ENCODE measurements at regions not wholly inside any gene's neighbourhood (a gene's known extent, or its start where the extent isn't known, plus 50 kb on each side); places are given as distances from the start of the nearest gene placed in this dataset.

DNA sequence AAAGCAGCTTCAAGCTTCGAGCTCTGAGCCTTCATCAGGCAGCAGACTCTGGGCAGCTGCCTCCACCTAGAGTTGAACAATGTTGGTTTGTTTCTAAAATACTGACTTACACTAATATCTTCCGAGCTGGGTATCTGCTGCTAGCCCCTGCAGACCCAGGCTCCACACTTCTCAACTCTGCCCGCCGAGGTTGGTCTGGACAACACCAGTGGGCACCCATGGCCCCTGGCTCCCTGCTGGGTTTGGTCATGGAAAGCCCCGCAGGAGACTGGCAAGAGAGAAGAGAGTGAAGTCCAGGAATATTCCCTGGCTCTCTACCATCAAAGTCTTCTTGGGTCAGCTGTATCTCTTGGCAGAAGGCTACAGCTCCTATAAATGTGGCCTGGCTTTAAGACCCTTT is 214.2 kb upstream of the TMEM132C start:
- no peak for DNase-seq (ENCODE audit: low read depth in 2 of 2)

DNA sequence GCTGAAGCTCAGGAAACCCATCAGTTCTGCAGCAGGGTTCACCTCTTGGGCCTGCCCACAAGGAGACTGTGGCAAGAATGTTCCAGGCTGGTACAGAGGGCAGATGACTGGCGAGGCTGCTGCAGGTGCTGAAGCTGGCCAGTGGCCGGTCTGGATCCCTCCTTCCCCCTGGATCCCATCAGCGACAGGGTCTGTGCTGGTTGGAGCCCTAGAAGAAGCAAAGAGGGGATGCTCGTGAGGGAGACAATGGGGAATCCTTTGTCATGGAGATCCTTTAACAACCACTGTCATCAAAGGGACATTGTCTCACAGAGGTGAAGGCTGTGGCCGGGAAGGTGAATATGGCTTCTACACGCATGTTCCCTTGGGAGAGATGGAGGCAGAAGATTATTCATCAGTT is 211.4 kb upstream of the TMEM132C start:
- no peak for DNase-seq (ENCODE audit: low read depth in 2 of 2)

DNA sequence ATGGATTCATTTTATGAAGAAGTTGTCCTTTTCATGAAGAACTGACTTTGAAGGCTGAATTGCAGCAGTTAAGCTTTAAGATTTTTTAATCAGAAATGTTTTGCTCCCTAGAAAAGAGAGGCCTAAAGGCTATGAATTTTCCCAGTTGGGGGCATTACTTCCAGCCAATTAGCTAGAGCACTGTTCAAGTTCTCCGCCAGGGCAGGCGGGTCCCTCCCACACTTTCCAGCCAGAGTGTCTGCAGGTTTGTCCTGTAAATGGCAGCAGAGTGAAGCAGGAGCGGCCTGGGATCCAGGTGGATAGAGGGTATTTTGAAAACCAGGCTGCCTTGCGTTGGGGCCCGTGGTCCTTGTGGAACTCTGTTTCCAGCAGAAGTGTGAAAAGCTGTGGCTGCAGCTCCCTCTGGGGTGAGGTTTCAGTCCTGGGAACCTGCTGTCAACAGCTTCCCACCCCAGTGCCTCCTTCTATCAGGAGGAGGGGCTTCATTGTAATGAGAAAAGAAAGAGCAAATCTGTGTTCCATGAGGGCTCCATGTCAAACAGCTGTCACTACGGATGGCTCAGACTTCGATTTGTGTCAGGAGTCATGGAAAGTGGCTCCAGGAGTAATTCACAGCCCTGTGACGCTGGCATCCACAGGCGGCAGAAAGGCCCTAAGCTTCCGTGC is 210.7 kb upstream of the TMEM132C start:
- DNase-seq (ENCODE audit: low read depth in 2 of 2) = no peak

DNA sequence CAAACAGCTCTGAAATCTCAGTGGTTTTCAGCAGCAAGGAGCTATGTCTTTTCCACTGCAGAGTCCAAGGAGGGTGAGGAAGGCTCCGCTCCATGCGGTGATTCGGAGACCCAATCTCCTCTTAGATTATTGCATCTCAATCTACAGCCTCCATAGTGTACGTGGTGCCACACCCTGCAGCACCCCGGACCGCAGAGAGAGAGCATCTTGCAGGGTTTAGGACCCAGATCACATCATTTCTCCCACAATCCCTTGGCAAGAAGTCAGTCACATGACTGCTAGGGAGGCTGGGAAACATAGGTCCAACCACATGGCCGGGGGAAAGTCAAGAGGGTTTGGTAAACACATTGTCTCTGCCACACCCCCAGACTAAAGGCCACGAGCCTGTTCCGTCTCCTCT is 209.4 kb upstream of the TMEM132C start:
- no peak for DNase-seq (ENCODE audit: low read depth in 2 of 2)

DNA sequence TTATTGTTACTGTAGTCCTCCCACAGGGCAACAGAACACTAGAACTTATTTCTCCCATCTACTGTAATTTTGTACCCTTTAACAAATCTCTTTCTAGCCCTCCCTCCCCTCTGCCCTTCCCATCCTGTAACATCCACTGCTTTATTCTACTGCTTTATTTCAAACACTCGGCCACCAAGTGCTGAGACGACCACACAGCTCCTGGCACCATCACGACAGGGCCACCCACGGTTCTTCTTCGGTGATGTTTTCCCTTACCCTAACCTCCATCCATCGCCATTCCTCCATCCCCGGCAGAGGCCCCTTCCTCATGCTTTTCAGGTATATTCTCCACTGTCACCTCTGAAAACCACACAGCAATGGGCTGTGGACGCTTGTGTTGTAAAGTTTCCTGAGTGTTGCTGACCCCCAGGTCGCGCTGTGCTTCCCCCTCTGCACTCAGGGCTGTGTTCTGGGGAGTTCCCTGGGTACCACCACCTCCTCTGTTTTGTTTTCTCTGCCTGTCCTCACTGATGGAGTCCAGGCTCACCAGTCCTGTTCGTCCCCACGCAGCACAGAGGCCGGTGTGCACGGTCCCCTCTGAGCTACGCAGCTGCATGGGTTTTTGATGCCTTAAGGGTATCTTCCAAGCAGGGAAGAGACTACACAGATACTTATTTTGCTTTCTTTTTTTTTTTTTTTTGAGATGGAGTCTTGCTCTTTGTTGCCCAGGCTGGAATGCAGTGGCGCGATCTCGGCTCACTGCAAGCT is 207.2 kb upstream of the TMEM132C start:
- no peak for DNase-seq (ENCODE audit: low read depth in 2 of 2)

DNA sequence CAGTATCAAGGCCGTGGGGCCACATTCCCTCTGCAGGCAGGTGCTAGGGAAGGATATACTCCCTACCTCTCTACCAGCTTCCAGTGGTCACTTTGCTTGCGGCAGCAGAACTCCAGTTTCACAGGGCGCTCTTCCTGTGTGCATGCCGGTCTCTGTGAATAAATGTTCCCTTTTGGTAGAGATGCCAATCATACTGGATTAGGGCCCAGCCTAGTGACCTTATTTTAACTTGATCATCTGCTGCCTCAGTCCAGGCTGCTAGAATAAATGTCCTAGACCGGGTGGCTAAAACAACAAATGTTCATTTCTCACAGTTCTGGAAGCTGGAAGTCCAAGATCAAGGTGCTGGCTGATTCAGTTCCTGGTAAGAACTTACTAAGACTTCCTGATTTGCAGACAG is 198.8 kb upstream of the TMEM132C start:
- DNase-seq (ENCODE audit: low read depth in 2 of 2) = no peak

DNA sequence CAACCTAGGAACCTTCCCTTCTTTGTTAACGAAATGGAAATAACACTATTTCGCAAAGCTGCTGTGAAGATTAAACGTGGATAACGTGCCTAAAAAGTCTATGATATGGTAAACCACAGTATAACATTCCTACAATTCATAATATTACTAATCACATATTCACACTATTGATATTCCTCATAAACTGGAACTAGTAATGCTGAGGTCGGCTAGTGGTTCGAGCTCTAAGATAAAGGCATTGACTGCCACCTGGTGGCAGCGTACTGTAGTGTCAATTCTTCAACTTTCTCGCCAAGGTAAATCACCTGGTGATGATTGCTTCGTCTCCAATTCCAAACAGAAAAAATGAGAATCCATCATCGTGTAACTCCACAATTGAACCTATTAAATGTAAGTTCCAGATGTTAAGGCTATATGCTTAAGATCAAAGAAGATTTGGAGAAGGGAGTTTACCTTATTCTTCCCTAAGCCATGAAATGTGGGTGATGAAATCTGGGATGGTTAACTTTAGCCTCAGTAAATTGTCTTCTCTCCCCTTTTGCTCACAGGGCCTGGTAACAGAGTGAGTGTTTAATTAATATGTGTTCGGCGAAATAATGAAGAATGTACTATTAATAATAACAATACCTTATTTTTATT is 197.5 kb upstream of the TMEM132C start:
- peak in 1 of 2 donors; percentile 14 for DNase-seq (ENCODE audit: low read depth in 2 of 2)

DNA sequence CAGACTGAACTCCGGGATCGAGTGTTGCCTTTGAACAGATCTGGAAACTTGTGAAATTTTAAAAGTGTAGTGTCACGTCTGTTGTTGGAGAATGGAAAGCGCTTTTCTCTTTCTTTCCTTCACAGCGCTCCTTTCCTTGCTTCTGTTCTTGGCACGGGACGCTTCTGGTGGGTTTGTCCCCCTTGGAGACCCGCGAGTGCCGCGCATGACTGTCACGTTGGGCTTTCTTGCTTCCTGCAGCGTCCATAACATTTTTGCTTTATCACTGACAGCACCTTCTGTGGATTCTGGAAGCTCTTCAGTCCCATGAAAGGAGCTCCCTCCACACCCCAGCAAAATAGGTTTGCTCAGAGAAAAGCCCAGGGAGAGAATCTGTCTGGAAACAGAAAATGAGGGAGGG is 193.0 kb upstream of the TMEM132C start:
- no peak for DNase-seq (ENCODE audit: low read depth in 2 of 2)

DNA sequence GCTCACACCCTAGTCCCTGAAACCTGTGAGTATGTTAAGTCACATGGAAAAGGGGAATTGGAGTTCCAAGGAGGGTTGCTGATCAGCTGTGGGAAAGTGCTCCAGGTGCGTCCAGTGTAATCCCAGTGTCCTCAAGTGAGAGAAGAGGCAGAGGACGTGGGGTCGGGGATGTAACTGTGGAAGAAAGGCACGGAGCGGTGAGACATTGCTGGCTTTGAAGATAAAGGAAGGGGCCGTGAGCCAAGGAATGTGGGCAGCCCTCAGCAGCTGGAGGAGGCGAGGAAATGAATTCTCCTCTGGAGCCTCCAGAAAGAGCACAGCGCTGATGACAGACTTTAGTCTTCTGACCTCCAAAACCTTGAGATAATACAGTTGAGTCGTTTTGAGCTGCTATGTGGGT is 191.6 kb upstream of the TMEM132C start:
- DNase-seq (ENCODE audit: low read depth in 2 of 2) = no peak

DNA sequence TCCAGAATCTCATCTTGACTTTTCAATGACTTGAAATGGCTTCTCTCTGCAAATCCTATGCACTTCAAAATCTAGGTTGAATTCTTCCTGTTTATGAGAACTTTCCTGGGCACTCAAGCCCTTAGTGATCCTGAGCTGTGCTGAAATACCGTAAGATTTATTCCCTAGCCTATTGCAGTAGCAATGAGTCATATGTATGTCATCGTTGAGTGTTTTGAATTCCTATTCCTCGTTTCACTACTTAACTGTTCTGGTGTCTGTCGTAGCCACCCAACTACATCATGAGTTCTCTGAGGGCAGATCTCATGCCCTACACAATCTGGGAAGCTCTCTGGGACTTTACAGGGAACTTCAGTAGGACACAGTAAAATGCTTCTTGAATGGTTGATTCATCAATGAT is 190.8 kb upstream of the TMEM132C start:
- no peak for DNase-seq (ENCODE audit: low read depth in 2 of 2)

DNA sequence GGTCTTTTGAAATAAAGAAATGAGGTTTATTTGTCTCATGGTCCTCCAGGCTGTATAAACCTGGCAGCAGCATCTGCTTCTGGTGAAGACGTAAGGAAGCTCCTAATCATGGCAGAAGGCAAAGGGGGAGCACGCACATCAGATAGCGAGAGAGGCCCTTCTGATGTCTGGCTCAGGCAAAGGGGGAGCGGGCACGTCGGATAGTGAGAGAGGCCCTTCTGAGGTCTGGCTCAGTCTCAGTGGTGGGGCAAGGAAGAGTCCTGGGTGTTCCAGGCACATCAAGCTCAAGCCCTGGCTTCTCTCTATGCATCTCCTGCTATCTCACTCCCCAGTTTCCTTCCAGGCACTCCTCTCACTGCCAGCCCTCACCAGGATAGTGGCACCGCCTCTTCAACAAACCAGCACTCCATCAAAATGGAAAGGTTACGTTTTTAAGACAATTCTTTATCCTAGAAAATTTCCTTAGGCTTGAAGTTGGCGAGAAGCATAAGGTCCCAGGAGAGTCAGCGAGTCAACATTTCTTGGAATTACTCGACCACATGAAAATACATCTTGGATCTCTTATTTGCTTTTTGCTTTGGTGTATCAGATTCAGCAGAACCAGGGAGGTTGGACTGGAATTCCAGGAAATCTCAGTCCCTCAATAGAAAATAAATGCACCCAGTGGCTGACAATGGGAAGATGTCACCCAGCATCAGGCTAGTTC is 189.6 kb upstream of the TMEM132C start:
- no peak for DNase-seq (ENCODE audit: low read depth in 2 of 2)

DNA sequence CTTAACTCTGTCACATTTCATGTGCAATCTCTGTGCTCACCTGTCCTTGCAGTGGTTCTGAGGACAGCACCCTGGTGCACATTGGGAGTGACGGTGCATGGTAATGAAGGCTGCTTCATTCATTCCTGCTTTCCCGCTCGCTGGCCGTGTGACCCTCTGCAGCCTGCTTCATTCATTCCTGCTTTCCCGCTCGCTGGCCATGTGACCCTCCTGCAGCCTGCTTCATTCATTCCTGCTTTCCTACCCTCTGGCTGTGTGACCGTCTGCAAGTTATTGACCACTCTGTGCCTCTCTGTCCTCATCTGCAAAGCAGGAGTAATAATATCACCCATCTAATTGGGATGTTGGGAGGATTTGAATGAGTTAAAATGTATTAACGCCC is 189.1 kb upstream of the TMEM132C start:
- DNase-seq (ENCODE audit: low read depth in 2 of 2) = no peak

DNA sequence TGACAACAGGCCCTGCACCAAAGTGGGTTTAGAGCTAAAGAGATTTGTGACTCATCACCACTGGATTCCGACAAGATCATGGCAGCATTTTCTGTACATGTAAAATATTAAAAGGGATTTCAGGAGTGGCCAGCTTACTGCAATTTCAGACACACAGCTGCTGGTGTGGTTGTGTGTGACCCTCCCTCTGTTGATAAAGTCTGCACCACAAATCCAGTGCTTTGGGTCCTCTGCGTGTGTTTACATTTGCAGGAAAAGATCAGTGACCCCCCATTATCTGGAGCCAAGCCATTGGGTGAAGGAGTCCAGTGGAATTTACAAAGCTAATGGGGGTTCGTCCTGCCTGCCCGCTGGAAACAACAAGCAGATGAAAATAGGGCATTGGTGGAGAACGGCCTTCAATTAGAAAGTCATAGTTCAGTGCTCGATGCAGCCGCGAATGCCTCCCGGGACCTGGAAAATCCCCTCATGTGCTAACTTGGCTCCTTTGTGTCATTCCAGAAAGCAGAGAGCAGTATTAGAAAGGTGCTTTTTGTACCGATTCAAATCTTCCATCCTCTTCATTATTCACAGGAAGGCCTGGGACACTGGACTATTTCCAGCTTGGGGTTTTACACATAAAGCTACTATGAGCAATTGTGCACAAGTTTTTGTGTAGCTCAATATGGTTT is 188.5 kb upstream of the TMEM132C start:
- DNase-seq (ENCODE audit: low read depth in 2 of 2) = no peak

DNA sequence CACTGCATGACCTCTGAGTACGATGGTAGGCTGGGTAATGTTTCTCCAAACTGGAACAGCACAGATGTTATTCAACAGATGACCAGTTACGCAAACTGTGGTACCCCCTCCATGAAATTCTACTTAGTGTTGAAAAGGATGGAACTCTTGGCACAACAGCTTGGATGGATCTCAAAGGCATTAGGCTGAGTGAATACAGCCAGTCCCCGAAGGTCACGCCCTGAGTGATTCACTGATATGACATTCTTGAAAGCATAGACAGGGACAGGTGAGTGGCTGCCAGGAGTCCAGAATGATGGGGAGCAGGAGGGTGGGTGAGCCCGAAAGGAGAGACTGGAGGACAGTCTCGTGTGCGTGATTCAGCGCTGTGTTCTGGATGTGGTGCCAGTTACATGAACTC is 187.5 kb upstream of the TMEM132C start:
- DNase-seq (ENCODE audit: low read depth in 2 of 2) = no peak

DNA sequence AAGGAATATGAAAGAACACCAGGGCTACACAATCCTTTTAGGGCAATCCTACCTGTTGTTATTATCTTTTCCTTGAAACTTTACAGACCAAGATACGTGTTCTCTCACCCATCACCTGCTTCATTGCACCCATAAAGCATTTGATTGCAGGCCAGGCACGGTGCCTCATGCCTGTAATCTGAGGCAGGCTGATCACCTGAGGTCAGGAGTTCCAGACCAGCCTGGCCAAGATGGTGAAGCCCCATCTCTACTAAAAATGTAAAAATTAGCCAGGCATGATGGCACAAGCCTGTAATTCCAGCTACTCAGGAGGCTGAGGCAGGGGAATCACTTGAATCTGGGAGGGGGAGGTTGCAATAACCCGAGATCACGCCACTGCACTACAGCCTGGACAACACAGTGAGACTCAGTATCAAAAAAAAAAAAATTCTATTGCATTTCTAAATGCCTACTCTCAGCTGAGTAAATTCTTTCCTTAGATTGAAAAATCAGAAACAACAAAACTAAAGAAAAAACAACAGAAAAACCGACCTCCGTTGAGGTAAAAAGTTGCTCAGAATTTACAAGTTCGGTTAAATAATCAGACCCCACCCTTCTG is 183.7 kb upstream of the TMEM132C start:
- no peak for DNase-seq (ENCODE audit: low read depth in 2 of 2)

DNA sequence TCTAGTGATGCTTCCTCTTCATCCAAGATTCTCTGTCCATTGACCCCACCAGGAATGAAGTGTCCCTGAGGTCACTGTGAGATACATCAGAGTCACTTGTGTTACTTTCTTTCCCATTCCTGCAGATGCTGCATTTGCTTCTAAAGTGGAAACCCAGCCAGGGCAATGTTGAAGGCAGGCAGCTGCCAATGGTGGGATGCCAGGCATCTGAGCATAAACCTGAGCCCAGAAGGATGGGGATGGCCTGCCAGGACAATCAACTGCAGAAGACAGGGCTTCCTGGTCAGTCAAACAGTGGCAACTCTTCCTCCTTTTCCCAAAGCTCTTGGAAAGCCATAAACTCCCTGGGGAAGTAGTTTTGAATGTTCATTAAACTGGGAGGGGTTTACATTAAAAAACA is 178.0 kb upstream of the TMEM132C start:
- no peak for DNase-seq (ENCODE audit: low read depth in 2 of 2)

DNA sequence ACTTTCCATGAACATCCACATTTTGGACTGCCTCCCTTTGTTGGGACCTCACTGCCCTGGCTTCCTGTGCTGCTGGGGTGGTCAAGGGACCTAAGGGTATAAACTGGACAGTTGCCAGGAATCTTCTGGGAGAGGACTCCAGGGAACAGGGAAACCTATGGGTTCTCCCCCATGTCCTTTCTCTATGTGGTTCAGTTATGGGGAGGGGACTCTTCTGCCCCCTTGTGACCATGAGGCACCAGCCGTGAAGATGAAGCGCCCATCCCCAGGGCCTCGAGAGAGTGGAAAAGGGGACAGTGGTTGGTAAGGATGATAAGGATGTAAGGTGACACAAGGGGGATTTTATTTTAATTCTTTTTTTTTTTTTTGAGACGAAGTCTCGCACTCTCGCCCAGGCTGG is 177.0 kb upstream of the TMEM132C start:
- DNase-seq (ENCODE audit: low read depth in 2 of 2) = no peak

DNA sequence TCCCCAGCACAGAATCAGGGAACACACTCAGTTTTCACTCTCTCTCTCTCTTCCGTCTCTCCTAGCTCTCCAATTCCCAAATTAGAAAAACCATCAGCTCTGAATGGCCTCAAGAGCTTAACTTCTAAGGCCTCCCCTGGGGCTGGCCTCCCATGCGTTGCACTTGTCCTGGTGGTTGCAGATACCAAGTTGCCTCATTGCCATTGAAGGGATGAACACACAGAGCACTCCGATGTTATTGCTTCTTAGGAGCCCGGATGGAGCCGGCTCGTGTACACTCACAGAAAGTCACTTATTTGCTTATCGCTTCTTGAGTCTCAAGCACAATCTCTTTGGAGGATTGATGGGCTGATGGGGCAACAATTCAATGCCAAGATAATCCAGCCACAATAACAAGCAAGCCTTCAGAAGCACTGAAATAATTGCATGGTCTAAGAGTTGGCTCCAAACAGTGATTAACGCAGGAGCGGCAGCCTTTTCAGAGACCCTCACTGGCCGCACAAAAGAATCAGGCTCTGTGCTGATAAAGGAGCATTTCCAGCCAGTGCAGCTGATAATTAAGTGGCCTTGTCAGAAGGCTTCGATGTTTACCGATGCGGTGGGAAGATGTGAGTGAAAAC is 175.8 kb upstream of the TMEM132C start:
- no peak for DNase-seq (ENCODE audit: low read depth in 2 of 2)

DNA sequence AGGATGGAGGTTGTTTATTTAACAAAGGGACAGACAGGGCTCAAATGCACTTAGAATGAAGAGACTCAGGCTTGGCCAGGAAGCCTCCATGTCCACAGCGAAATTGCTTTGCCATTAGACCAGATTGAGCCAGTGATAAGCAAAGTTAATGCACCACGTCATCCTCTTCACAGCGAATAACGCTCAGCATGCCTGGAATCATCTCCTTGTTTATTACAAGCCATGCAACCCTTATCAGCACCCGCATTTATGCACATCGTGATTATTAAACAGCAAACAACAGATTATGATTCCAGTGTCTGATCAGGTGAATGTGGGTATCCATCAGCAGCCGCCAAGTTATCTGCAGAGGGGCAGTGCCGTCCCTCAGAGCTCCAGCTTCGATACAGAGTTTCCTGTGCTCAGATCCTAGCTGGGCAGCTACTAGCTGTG is 175.0 kb upstream of the TMEM132C start:
- no peak for DNase-seq (ENCODE audit: low read depth in 2 of 2)

DNA sequence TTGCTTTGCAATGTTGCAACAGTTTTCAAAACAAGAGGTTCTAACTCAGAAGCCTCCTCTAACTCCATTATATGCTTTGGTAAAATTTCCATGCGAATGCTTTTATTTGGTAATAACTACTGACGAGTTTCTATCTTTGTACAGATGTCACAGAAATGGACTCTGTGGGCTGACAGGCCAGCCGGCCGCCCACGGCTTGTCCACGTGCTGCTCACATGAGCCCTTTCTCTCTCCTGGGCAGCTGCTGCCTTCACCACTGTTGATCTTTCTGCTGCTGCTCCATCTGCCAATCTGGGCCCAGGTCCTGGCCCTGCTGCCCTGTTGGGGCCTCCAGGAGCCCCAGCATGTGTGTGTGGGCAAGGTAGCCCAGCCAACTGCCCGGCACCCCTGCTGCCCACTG is 168.2 kb upstream of the TMEM132C start:
- DNase-seq (ENCODE audit: low read depth in 2 of 2) = no peak

DNA sequence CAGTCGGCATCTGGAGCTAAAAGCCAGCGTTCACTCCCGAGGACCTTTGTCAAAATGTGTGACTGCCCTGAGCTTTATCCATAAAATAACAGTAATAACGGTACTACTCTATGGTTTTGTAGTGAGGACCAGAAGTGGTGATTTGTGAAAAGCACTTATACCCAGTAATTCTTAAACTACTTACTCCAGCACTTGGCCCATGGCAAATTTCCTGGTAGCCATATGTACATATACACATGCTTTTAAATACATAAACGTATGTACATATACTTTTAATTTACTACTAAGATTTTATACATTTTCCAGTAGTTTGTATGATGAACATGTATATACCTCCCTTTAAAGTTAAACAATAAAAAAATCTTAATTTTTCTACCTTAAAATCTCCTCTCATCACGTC is 163.8 kb upstream of the TMEM132C start:
- no peak for DNase-seq (ENCODE audit: low read depth in 2 of 2)

Data from activated CD4-positive, alpha-beta T cell treated with anti-CD3 and anti-CD28 coated beads for 24 hours (primary cell).